ENCODE measurements at regions not wholly inside any gene's neighbourhood (a gene's known extent, or its start where the extent isn't known, plus 50 kb on each side); places are given as distances from the start of the nearest gene placed in this dataset.

DNA sequence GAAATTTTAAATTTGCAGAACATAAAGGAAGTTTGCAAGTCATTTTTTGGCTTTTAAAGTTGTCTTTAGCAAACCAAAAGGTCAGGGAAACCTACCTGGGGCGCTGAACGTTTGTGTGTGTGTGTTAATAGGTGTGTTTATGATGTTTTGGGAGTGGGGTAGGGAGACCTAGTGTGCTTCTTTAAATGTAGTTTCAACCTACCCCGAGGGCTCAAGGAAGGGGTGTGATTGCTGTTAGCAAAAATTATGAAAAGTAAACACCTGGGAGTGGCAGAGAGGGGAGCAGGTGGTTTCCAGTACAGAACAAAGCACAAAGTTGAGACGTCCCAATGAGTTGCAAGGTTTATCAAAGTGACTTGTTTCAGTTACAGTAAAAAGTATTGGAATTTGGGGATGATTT, 58.7 kb upstream of the WDR26 start:
- Histone ChIP-seq H3K4me1 (ENCODE audit: insufficient read depth, low read length) (peaks cover 7% of the 10 kb centered on the region; the same call in 1 of the 2 replicates), H2BK5ac (ENCODE audit: insufficient read length, low read length) (no peak overlapping the region), H3K56ac (ENCODE audit: insufficient read length, low read depth, low read length) (no peak overlapping the region), H3K4ac (ENCODE audit: low read depth, low read length) (no peak overlapping the region), H4K91ac (ENCODE audit: insufficient read length, low read depth, low read length) (no peak overlapping the region), H4K8ac (replicated peaks; ENCODE audit: insufficient read length, low read depth, low read length) (no peak overlapping the region), H3K79me1 (ENCODE audit: insufficient read depth, low read depth, low read length, poor library complexity, severe bottlenecking) (no peaks in the 10 kb centered on the region), H2BK120ac (ENCODE audit: low read depth, low read length, poor library complexity, severe bottlenecking) (no peak overlapping the region), H4K20me1 (ENCODE audit: control insufficient read depth, insufficient read depth, insufficient read length) (no peaks in the 10 kb centered on the region), H2AK5ac (ENCODE audit: insufficient read length, low read length) (no peak overlapping the region), H3K14ac (ENCODE audit: insufficient read depth, low read length) (no peak overlapping the region), H3K23ac (ENCODE audit: insufficient read length, low read depth, low read length) (no peak overlapping the region), H3K9me3 (ENCODE audit: control insufficient read depth, low read depth, low read length) (peaks cover 7% of the 10 kb centered on the region), H2BK12ac (ENCODE audit: insufficient read length, low read depth, low read length) (no peak overlapping the region), H3K23me2 (ENCODE audit: insufficient read length, low read depth, low read length, poor library complexity, severe bottlenecking) (no peaks in the 10 kb centered on the region), H3K9ac (ENCODE audit: extremely low read depth, insufficient read length, low read length) (no peak overlapping the region), H4K5ac (ENCODE audit: insufficient read length, low read depth, low read length) (no peak overlapping the region), H2AFZ (ENCODE audit: low read length) (no peak overlapping the region), H2BK20ac (ENCODE audit: low read depth, low read length, poor library complexity, severe bottlenecking) (no peak overlapping the region), H2BK15ac (ENCODE audit: low read depth, low read length) (no peak overlapping the region), H3K79me2 (ENCODE audit: insufficient read depth, low read length) (no peaks in the 10 kb centered on the region), H3K18ac (ENCODE audit: insufficient read length, low read depth, low read length) (no peak overlapping the region), H3K27me3 (ENCODE audit: insufficient read depth, low read length) (no peaks in the 10 kb centered on the region), H3K4me2 (ENCODE audit: insufficient read depth, insufficient read length, low read length) (no peak overlapping the region), H3T11ph (ENCODE audit: low read length) (no peak overlapping the region), H3K27ac (ENCODE audit: insufficient read length, low read depth, low read length) (no peak overlapping the region)
- Mint-ChIP-seq H3K4me1 (peaks cover 36 to 72% of the 10 kb centered on the region in 2 experiments), H3K36me3 (ENCODE audit: insufficient read depth in 1 of 3, low read depth in 3 of 3) (peaks cover 14 to 38% (median 38%) of the 10 kb centered on the region in 3 experiments), H3K27me3 (ENCODE audit: low read depth) (no peaks in the 10 kb centered on the region), H3K27ac (peak overlapping the region in 1 of 3 experiments; percentile 25; a peak in 3 of 7 replicates), H3K9me3 (peaks cover 29 to 34% of the 10 kb centered on the region in 2 experiments), H3K4me3 (no peak overlapping the region)
- DNase-seq: no peak
- TF ChIP-seq, protein P1, sequence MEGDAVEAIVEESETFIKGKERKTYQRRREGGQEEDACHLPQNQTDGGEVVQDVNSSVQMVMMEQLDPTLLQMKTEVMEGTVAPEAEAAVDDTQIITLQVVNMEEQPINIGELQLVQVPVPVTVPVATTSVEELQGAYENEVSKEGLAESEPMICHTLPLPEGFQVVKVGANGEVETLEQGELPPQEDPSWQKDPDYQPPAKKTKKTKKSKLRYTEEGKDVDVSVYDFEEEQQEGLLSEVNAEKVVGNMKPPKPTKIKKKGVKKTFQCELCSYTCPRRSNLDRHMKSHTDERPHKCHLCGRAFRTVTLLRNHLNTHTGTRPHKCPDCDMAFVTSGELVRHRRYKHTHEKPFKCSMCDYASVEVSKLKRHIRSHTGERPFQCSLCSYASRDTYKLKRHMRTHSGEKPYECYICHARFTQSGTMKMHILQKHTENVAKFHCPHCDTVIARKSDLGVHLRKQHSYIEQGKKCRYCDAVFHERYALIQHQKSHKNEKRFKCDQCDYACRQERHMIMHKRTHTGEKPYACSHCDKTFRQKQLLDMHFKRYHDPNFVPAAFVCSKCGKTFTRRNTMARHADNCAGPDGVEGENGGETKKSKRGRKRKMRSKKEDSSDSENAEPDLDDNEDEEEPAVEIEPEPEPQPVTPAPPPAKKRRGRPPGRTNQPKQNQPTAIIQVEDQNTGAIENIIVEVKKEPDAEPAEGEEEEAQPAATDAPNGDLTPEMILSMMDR (conservative IDR thresholded peaks at IDR 0.05): no peak
- no CpG with 5 or more reads among the region's 4 CpGs for WGBS (ENCODE audit: extremely low coverage, insufficient read length, low lambda C conversion rate)

Measured in H9 (cell line).